ENCODE measurements at regions not wholly inside any gene's neighbourhood (a gene's known extent, or its start where the extent isn't known, plus 50 kb on each side); places are given as distances from the start of the nearest gene placed in this dataset.

DNA sequence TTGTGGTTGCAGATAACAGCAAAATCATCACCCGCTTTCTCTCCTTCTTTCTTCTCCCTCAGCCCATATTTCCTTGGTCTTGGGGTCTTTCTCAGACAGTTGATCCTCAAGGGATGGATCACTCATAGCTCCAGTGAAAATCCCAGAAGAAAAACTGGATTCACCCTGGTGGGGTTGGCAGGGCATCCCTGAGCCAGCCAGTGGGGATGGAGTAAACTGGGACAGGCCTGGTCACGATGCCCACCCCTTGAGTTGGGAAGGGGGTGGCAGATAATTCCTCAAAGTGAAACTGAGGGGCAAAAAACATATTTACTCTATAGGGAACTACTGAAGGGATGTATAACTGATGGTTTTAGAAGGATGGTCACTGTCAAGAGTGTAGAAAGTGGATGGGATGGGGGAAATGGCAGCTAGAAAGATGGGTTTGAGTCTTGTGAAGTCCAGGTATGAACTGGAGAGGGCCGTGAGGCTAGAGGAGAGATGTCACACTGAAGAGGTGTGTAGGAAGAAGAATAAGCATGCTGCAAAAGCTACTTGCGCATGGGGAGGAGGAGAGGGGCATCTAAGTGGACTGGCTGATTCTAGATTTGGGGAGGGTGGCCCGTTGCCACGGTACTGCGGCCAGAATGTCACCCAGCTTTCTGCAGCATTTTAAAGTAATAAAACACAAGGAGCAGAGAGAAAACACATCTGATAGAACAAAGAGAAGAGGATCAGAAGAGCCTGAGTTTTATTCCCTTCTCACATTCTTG lies 162.8 kb downstream of the PJA2 start:
- Histone ChIP-seq H2BK120ac (ENCODE audit: low read depth, low read length) (no peak overlapping the region), H4K8ac (ENCODE audit: low read depth in 2 of 2, low read length in 2 of 2) (no peak overlapping the region), H3K9me1 (ENCODE audit: insufficient read depth, low read length) (no peaks in the 10 kb centered on the region), H2BK20ac (ENCODE audit: low read depth, low read length) (no peak overlapping the region), H3K56ac (ENCODE audit: extremely low read depth, insufficient read depth, low read length) (no peak overlapping the region), H3K4me1 (ENCODE audit: control insufficient read depth, insufficient read depth, low read length) (no peaks in the 10 kb centered on the region), H4K5ac (ENCODE audit: low read depth, low read length) (no peak overlapping the region), H2BK15ac (ENCODE audit: low read depth, low read length) (no peak overlapping the region), H3K9ac (ENCODE audit: low read depth, low read length) (no peak overlapping the region), H3K27me3 (ENCODE audit: control insufficient read depth, insufficient read depth, low read length) (no peaks in the 10 kb centered on the region; the same call in 1 of the 2 replicates), H3K23ac (ENCODE audit: low read depth, low read length) (no peak overlapping the region), H3K9me3 (ENCODE audit: control insufficient read depth, insufficient read depth, low read length) (peaks cover 3% of the 10 kb centered on the region; the same call in 1 of the 2 replicates), H3K18ac (ENCODE audit: low read depth, low read length) (no peak overlapping the region), H2BK5ac (ENCODE audit: low read depth, low read length, poor library complexity, severe bottlenecking) (no peak overlapping the region), H4K91ac (ENCODE audit: insufficient read depth, low read depth, low read length) (no peak overlapping the region), H3K4ac (ENCODE audit: low read depth, low read length) (no peak overlapping the region), H2AFZ (replicated peaks; ENCODE audit: low read length, poor library complexity) (no peak overlapping the region), H3K14ac (replicated peaks; ENCODE audit: low read depth, low read length) (no peak overlapping the region), H4K20me1 (ENCODE audit: insufficient read depth, low read length) (no peaks in the 10 kb centered on the region), H2AK9ac (replicated peaks; ENCODE audit: low read depth, low read length, poor library complexity) (no peak overlapping the region), H3K79me1 (ENCODE audit: low read depth in 1 of 2, low read length in 2 of 2) (no peaks in the 10 kb centered on the region), H3K36me3 (ENCODE audit: control insufficient read depth, insufficient read depth, low read length) (no peaks in the 10 kb centered on the region), H2AK5ac (ENCODE audit: low read depth, low read length) (no peak overlapping the region), H3K4me2 (ENCODE audit: low read depth, low read length) (no peak overlapping the region), H3K4me3 (ENCODE audit: insufficient read depth, low read depth, low read length) (no peak overlapping the region), H3K27ac (ENCODE audit: insufficient read depth, low read length) (no peak overlapping the region)
- CTCF ChIA-PET = no interaction called here
- 44% methylated on average over 1 of the region's 7 CpGs; no CpG with 5 or more reads in 1 of the 2 experiments for WGBS, 2 experiments (ENCODE audit: extremely low coverage in 2 of 2, insufficient read length in 1 of 2)
- ATAC-seq (ENCODE audit: low read depth) (no peak), DNase-seq (no peak)
- POLR2A ChIA-PET (ENCODE audit: unreplicated experiment) = no interaction called here
- intact Hi-C loops (cut with micrococcal nuclease) (no loop called here), in situ Hi-C loops (cut with MboI; ENCODE audit: low sequenced_read_pairs) (no loop called here), dilution Hi-C loops (cut with HindIII; ENCODE audit: low sequenced_read_pairs, unreplicated experiment) (no loop called here)
- no TSS peak for BruUV-seq (replicated peaks)
- no peak for TF ChIP-seq MAFK (IDR thresholded peaks at IDR 0.05; ENCODE audit: low read depth, low read length)
- TF ChIP-seq, protein P1, sequence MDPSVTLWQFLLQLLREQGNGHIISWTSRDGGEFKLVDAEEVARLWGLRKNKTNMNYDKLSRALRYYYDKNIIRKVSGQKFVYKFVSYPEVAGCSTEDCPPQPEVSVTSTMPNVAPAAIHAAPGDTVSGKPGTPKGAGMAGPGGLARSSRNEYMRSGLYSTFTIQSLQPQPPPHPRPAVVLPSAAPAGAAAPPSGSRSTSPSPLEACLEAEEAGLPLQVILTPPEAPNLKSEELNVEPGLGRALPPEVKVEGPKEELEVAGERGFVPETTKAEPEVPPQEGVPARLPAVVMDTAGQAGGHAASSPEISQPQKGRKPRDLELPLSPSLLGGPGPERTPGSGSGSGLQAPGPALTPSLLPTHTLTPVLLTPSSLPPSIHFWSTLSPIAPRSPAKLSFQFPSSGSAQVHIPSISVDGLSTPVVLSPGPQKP (IDR thresholded peaks at IDR 0.05; ENCODE audit: borderline replicate concordance, low read depth, low read length) = no peak
- no peak for TF ChIP-seq MXI1 (IDR thresholded peaks at IDR 0.05; ENCODE audit: borderline replicate concordance, low read depth, low read length)
- no peak for TF ChIP-seq RFX5 (IDR thresholded peaks at IDR 0.05; ENCODE audit: low read depth, low read length)
- no peak for TF ChIP-seq FOS (IDR thresholded peaks at IDR 0.05; ENCODE audit: low read depth, low read length)
- TF ChIP-seq NFE2L2 (IDR thresholded peaks at IDR 0.05; ENCODE audit: low read depth, low read length) = no peak
- TF ChIP-seq, protein P2, sequence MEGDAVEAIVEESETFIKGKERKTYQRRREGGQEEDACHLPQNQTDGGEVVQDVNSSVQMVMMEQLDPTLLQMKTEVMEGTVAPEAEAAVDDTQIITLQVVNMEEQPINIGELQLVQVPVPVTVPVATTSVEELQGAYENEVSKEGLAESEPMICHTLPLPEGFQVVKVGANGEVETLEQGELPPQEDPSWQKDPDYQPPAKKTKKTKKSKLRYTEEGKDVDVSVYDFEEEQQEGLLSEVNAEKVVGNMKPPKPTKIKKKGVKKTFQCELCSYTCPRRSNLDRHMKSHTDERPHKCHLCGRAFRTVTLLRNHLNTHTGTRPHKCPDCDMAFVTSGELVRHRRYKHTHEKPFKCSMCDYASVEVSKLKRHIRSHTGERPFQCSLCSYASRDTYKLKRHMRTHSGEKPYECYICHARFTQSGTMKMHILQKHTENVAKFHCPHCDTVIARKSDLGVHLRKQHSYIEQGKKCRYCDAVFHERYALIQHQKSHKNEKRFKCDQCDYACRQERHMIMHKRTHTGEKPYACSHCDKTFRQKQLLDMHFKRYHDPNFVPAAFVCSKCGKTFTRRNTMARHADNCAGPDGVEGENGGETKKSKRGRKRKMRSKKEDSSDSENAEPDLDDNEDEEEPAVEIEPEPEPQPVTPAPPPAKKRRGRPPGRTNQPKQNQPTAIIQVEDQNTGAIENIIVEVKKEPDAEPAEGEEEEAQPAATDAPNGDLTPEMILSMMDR (conservative IDR thresholded peaks at IDR 0.05; ENCODE audit: low read depth, low read length) = no peak
- no peak for TF ChIP-seq RCOR1 (IDR thresholded peaks at IDR 0.05; ENCODE audit: insufficient replicate concordance, low read length)
- TF ChIP-seq BHLHE40 (IDR thresholded peaks at IDR 0.05; ENCODE audit: low read depth, low read length) = no peak

Measured in IMR-90 (cell line).